Transverse colon (tissue), 4 donors: ENCODE measurements at regions not wholly inside any gene's neighbourhood (a gene's known extent, or its start where the extent isn't known, plus 50 kb on each side); places are given as distances from the start of the nearest gene placed in this dataset.

ENCODE experiments used
- CTCF ChIP-seq, 5 experiments: fragments of 200-600 bp in 3 of 5; fragments of 450-650 bp in 2 of 5; sonication (generic) in 3 of 5; IDR thresholded peaks; 1 replicate in 2 of 5; 2 replicates in 3 of 5; pipeline ENCODE4 v1.5.1; 2016 to 2017; ENCODE audit warnings: antibody characterized with exemption in 5 of 5, inconsistent platforms in 3 of 5, mild to moderate bottlenecking in 2 of 5, moderate library complexity in 1 of 5
- EP300 ChIP-seq: sonication (generic); formaldehyde crosslinking; IDR thresholded peaks from one replicate; pipeline ENCODE4 v1.6.1; 2017; ENCODE audit warnings: antibody characterized with exemption, low read depth
- POLR2A ChIP-seq: fragments of 450-650 bp; IDR thresholded peaks from one replicate; pipeline ENCODE4 v1.6.1; 2016; ENCODE audit warnings: antibody characterized with exemption, mild to moderate bottlenecking, moderate library complexity
- POLR2AphosphoS5 ChIP-seq, 3 donors: sonication (generic); formaldehyde crosslinking; IDR thresholded peaks; one replicate each; pipeline ENCODE4 v1.6.1; 2016; ENCODE audit warnings: antibody characterized with exemption in 3 of 3

- no peak for TF ChIP-seq CTCF (IDR thresholded peaks at IDR 0.05)
- no peak for TF ChIP-seq POLR2AphosphoS5 (IDR thresholded peaks at IDR 0.05)
- TF ChIP-seq POLR2A: no peak
- TF ChIP-seq EP300: no peak
These were observed 65.9 kb upstream of the NUDT4 start for GRCh38 chr12:93311827-93312226.
